GM12874 (cell line): ENCODE measurements at regions not wholly inside any gene's neighbourhood (a gene's known extent, or its start where the extent isn't known, plus 50 kb on each side); places are given as distances from the start of the nearest gene placed in this dataset.

Experiments
- CTCF ChIP-seq: IDR thresholded peaks from 2 replicates; pipeline ENCODE4 v1.5.1; 2011; ENCODE audit warnings: low read depth, mild to moderate bottlenecking, control low read depth, low read length, moderate library complexity; ENCODE audit not compliant: insufficient read depth

GRCh38 chr5:20832204-20833080 lies 844.4 kb upstream of the CDH18 start:
- TF ChIP-seq CTCF = no peak

GRCh38 chr5:20694121-20694520 lies 706.1 kb upstream of the CDH18 start:
- TF ChIP-seq CTCF = no peak

GRCh38 chr5:20692913-20693312 lies 704.9 kb upstream of the CDH18 start:
- TF ChIP-seq CTCF = no peak

GRCh38 chr5:20683241-20683940 lies 695.4 kb upstream of the CDH18 start:
- no peak for TF ChIP-seq CTCF

- TF ChIP-seq CTCF = no peak
Observed at GRCh38 chr5:20680718-20681302, 692.8 kb upstream of the CDH18 start.

GRCh38 chr5:20678814-20679298 lies 690.9 kb upstream of the CDH18 start:
- TF ChIP-seq CTCF = no peak

GRCh38 chr5:20678386-20678785 lies 690.4 kb upstream of the CDH18 start:
- TF ChIP-seq CTCF = no peak
